NT2/D1 (cell line): ENCODE measurements at regions not wholly inside any gene's neighbourhood (a gene's known extent, or its start where the extent isn't known, plus 50 kb on each side); places are given as distances from the start of the nearest gene placed in this dataset.

Experiments used
- SUZ12 ChIP-seq: IDR thresholded peaks from 2 replicates; pipeline ENCODE4 v1.6.1; 2011; ENCODE audit not compliant: insufficient read length, insufficient read depth; ENCODE audit errors: extremely low read depth
- YY1 ChIP-seq: IDR thresholded peaks from 2 replicates; pipeline ENCODE4 v1.6.1; 2011; ENCODE audit not compliant: insufficient read length, insufficient read depth
- ZNF274 ChIP-seq: IDR thresholded peaks from 2 replicates; pipeline ENCODE4 v1.6.1; 2011; ENCODE audit warnings: mild to moderate bottlenecking, low read depth, low read length

DNA sequence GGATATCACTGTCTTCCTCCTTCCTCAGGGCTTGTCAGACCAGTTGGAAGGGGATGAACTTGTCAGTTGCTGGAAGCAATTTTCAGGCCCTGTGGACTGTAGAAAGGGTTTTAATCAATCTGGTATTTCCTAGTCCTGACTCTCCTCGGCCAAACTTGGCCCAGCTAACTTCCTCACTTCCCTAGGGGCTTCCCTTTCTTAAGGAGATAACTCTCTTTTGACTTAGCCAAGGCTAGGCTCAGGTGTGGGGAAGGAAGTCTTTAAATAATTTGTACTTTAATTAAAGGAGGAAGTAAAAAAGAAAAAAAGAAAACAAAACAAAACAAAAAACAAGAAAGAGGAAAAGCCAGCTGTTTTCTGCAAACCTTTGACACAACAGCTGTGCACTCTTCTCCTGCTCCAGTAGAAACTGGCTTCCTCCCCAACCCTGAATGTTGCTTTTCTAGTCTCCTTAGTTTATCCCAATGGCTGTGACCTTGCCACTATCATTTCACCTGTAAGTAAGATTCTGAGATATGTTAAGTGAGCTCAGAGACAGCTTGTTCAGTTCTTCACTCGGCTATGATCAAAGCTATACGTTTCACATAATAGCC, 53.0 kb upstream of the ST3GAL6 start:
- TF ChIP-seq YY1 = no peak
- no peak for TF ChIP-seq ZNF274
- no peak for TF ChIP-seq SUZ12
